ENCODE measurements at regions not wholly inside any gene's neighbourhood (a gene's known extent, or its start where the extent isn't known, plus 50 kb on each side); places are given as distances from the start of the nearest gene placed in this dataset.

- DNase-seq (ENCODE audit: insufficient read length, low spot score) (no peak), FAIRE-seq (no peak)
- TF ChIP-seq CTCF (IDR thresholded peaks at IDR 0.05; ENCODE audit: insufficient read depth, missing control alignments): no peak
Observed at GRCh38 chr16:66064801-66065530, 301.5 kb upstream of the CDH5 start.

- DNase-seq (ENCODE audit: insufficient read length, low spot score): no peak
- no peak for FAIRE-seq
- TF ChIP-seq CTCF (IDR thresholded peaks at IDR 0.05; ENCODE audit: insufficient read depth, missing control alignments): no peak
Observed at GRCh38 chr16:66058832-66059231, 307.7 kb upstream of the CDH5 start.

GRCh38 chr16:66058172-66058691, 308.3 kb upstream of the CDH5 start:
- no peak for FAIRE-seq
- no peak for DNase-seq (ENCODE audit: insufficient read length, low spot score)
- no peak for TF ChIP-seq CTCF (IDR thresholded peaks at IDR 0.05; ENCODE audit: insufficient read depth, missing control alignments)

- DNase-seq (ENCODE audit: insufficient read length, low spot score): no peak
- no peak for TF ChIP-seq CTCF (IDR thresholded peaks at IDR 0.05; ENCODE audit: insufficient read depth, missing control alignments)
- no peak for FAIRE-seq
Observed at GRCh38 chr16:66057057-66057456, 309.4 kb upstream of the CDH5 start.

GRCh38 chr16:66054095-66054494, 312.4 kb upstream of the CDH5 start:
- TF ChIP-seq CTCF (IDR thresholded peaks at IDR 0.05; ENCODE audit: insufficient read depth, missing control alignments): no peak
- FAIRE-seq: no peak
- no peak for DNase-seq (ENCODE audit: insufficient read length, low spot score)

- FAIRE-seq (no peak), DNase-seq (ENCODE audit: insufficient read length, low spot score) (no peak)
- no peak for TF ChIP-seq CTCF (IDR thresholded peaks at IDR 0.05; ENCODE audit: insufficient read depth, missing control alignments)
Observed at GRCh38 chr16:66052745-66053144, 313.7 kb upstream of the CDH5 start.

- no peak for FAIRE-seq
- TF ChIP-seq CTCF (IDR thresholded peaks at IDR 0.05; ENCODE audit: insufficient read depth, missing control alignments): no peak
Observed at GRCh38 chr16:66050991-66051390, 315.5 kb upstream of the CDH5 start.

More at GRCh38 chr16:66050991-66051390, 315.5 kb upstream of the CDH5 start:
- no peak for DNase-seq (ENCODE audit: insufficient read length, low spot score)

Measured in D721Med (cell line).